ENCODE measurements at regions not wholly inside any gene's neighbourhood (a gene's known extent, or its start where the extent isn't known, plus 50 kb on each side); places are given as distances from the start of the nearest gene placed in this dataset.

DNA sequence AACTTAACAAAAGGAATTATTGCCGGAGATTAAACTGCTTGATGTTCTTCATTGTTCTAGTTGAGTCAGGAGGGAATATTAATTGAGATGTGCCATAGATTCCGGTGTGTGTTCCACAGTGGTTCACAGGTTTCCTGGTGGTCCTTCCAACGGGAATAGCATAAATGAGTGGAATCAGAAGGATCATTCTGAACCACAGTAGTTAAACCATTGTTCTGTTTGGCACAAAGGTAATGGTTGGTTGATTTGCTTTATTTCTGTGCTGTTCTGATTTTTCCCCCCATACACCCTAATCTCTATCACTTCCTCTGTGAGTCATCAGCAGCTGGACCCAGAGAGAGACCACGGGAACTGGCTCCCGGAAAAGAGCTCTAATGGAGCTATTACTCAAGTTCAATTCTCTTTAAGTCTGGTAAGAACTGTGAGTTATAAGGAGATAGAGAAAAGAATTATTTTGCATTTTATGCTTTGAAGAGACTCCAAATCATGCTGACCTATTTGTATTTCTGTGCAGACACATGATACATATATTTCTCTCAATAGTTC is 627.2 kb downstream of the ZIC1 start:
- DNase-seq, result no peak

DNA sequence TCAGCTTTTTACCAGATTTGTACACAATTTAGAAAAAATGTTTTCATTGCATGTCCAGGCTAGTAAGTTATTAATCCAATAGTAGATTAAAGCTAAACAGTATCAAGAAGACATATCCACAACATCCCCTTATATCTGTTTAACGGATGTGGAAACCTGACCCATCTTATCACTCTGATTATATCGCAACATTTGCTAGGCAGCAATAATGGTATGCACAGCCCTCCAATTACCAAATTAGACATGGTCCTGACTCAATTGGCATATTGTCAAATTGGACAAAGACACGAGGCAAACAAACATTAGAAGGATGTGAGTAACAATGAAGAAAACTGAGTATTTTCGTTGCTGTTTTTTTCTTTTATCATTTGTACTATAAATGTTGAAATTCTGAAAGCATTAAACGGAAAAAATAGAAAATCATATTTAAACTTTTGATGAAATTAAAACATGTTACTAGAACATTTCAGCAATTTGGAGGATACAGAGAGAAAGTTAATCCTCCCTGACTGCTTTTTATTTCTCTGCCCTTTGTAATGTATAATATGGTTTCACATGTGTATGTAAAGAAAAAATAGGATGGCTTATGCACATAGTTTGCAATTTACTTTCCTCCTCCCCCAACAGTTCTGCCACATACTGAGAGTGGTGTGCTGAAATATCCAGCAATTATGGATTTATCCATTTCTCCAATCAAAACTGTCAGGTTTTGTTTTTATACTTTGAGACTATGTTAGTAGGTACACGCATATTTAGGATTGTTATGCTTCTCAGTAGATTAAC is 633.7 kb downstream of the ZIC1 start:
- no peak for DNase-seq

DNA sequence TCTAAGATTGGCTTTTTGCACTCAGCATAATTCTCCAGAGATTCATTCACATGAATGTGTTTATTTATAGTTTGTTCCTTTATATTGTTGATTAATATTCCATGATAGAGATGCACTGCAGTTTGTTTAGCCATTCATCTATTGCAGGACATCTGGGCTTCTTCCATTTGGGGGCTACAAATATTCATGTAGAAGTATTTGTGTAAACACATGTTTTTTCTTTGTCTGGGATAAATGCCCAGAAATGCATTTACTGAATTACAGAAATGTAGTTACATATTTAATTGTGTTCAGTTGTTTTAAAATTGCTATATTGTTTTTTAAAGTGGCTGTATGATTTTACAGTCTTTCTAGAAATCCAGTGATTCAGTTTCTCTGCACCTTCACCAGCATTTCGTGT is 635.0 kb downstream of the ZIC1 start:
- no peak for DNase-seq

DNA sequence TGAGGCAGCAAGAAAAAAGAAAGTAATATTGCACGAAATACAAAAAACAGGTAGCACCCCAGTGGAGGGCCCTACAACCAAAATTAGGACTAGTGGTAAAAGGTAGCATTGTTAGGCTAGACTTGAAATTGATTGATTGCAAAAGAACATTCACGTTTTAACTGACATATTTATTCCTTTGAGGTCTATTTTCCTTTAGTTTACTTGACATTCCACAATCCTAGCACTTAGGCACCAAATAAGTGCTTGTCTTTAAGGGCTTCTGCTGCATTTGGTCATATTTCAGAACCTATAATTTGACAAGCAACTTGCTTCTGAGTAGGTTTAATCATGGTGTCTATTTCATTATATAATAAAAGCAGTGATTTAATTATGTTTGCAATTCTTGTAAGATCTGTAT is 642.7 kb upstream of the AGTR1 start:
- DNase-seq, result no peak

DNA sequence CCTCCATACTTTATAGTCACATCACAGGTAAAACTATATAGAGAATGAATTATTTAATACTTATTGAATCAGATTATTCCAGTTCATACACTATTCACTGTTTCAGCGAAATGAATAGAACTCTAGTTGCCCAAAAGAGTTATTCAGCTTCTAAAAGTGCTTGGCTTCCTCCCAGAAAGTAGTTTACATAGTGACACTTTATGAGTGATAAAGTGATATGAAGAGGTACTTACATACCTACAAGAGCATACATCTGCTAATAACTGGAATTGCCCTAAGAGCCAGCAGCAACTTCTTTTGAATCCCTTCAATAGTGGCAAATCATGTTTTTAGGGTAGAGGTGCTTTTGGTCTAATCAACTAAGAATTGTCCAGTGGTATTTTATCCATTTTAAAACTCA is 635.1 kb upstream of the AGTR1 start:
- peak; percentile 82 for DNase-seq

DNA sequence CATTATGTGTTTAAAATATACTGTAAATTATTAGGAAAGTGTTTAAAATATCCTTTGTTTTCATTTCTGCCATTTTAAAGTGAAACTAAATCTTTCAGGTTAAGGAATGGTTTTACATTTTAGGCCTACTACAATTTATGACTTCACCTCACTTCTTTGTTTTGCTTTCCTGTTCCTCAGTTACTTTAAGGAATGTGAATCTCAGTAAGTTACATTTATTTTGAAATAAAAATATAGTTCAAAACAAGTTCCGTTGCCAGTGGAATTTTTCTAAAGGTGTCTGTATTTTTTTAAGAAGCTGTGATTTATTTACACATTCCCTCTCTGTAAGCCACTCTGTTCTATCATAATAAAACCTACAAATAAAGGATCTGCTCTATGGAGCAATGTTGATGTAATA is 630.9 kb upstream of the AGTR1 start:
- no peak for DNase-seq

DNA sequence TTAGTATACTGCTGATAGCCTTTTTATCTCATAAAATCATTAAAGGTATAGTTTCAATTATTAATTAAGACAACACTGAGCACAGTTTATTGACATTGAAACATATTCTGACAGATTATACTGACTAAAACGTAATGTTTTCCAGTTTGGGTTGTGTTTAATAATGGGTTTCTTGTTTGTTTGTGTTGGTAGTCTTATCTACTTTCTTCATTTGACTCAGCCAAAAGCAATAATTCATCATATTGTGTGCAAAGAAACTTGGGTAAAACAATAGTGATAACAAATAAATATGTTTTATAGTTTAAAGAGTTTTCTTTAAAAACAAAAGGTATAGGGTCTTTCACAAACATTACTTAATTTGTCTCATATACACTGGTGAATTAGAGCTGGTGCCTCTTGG is 629.2 kb upstream of the AGTR1 start:
- DNase-seq, result no peak

DNA sequence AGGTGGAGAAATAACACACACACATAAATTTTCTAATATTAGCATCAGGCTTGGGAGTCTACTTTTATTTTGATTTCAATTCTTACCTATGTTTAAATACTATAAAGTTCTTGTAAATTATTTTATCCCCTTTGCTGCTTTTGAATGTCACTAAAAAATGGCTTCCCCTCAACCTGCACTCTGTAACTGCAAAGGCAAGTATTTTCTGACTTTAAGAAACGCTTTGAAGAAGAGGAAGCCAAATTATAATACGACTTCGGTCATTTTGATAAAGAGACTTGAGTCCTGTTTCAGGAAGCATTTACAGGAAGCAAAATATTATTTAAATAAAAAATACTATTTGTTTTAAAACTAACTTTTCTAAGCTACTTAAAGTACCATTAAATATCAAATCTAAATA is 627.7 kb upstream of the AGTR1 start:
- no peak for DNase-seq

DNA sequence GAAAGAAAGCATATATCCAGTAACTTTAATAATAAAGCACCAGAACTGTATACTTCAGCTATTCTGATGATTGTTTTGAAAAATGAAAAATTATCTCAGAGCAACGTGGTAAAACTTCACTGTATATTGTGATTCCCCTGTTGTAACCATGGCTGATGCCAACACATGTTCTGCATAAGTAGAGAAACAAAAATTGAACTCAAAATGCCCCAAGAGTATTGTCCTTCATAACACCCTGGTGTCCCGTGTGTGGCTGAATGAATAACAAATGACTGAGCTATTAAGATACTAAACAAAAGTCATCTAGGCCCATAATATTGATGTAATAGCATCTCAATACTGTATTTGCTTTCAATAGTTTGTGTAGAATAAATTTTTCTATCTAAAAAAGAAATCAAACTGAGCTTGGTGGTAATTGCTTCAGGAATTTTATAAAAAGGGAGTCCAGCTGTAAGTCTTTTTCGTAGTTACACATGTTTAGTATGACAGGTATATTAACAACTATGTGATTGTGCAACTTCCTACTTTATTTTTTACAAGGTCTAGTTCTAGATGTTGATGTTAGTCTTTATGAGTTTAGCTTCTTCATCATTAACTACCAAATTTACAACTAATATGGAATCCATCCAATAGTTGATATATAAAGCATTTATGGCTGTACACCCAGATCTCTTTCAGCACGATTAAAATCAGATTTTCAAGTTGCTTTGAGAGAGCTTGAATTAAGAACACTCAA is 623.8 kb upstream of the AGTR1 start:
- DNase-seq, result no peak

DNA sequence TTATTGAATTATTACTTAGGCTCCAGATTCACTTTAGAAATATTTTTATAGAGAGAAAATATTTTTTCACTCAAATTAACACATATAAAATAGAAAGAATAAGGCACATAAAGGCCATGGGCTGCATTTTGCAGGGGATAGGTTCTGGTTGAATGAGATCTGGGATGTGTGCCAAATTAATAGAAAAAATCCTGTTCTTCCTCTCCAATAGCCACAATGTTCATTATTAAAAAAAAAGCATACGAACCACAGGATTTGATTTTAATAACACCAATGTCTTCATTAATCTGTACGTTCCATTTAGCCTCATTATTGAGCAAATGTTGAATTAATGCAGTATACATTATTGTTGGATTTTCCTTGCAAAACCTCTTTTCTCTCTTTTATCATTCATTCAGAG is 622.8 kb upstream of the AGTR1 start:
- DNase-seq, result peak; percentile 27

DNA sequence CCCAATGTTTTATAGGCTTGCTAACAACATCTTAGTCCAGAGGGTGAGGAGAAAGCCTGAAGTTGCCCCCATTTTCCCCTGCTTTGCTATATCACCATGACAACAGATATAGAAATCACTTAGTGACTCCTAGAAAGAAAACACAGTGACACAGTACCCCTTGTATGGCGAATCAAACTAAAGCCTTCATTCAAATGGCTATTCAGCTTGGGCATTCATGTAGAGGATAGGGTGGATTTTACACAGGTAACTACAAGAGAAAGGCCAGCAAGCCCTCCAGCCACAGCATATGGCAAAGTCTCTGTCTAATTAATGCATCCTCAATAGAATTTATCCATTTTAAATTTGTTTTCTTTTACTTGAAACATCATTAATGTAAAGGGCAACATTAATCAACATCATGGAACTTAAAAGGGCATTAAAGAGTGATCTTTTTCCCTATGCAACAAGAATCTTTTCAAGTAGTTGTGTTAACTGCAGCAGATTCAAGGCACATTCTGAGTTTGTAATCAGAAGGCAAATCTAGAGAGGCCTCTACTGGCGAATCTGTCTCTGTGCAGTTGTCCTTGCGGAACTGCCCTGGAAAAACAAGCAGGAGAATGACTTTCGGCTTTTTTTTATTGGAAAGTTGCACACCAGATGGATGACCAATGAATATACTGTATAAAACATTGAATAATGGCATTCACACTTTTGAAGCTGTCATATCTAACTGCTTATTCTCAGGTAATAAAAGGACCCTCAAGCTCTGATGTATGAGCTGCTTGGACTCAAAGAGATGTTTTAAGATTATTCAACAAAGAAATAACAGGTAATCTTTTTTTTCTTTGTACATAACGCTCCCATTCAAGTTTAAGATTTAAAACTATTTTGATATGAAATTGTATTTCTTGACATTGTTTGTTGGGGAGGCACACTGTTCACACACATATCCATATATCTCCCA is 621.7 kb upstream of the AGTR1 start:
- peak; percentile 49 for DNase-seq

DNA sequence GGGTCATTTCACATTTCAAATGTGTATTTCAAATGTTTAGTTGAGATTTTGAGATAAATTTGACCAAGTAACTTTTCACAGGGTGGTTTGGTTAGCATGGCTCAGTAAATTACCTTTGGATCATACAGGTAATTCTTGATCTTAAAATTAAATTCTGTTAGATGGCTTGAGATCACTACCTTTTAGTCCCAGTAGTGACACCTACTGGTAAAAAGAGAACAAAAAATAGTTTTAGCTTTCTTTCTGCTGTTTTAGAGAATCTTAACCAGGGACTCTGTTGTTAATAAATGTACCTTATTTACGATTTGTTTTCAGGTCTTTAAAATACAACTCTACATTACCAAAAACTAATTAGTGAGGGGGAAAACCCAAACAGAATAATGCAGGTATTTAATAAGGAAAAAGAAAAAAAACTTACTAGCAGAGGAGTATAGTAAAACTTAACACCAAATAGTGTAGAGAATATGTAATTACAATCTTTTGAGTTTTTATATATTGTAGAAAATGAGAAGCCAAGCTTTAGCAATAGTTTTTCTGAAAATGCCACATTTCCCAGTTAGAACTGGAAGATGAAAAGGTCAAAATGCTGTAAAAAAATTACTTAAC is 620.3 kb upstream of the AGTR1 start:
- no peak for DNase-seq

DNA sequence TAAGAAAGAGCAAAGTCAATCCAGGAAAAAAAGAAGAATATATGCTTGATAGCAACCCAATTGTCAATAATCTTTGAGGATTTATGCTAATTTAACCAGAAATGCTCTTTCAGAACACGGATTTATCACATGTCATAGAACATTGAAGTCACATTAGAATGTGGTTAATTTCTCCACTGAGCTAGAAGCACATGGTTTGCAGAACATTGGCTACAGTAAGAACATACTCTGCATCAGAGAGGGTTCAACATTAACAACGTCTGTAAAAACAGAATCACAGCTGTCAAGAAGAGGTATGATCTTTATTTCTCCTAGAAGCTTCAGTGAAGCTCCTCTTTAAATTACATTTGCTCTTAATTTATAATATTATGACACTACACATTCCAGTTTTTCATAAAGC is 619.7 kb upstream of the AGTR1 start:
- DNase-seq, result no peak

DNA sequence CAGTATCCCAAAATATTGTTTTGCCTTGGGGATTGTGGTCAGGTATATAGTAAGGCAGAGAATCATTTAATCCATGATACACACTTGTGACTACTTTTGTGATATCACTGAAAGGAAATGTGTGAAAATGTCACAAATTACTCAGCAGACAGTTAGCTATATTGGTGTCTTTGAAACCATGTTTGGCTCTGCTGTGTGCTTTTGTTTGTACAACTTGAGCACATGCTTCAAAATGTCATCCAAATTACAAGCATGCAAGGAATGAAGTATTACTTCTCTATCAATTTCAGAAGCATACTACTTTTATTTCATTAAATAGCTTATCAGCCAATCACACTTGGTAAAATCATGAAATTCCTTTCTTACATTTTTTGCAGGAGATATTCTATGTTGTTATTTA is 619.0 kb upstream of the AGTR1 start:
- no peak for DNase-seq

DNA sequence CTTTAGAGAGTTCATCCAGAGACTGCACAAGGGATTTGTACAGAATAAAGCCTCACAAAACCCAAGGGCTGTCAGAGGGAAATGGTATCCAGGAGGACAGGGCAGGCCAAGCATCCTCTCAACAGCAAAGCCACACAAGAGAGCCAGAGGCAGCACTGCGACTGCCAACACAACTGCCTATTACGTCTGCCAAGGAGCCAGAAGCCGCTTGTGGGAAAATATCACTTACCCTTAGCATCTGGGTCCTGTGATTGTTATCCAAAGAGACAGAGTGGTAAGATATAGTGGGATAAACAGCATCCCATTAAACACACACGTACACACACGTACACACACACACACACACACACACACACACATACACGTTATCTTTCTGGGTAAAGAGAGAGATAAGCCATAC is 618.3 kb upstream of the AGTR1 start:
- DNase-seq, result no peak

DNA sequence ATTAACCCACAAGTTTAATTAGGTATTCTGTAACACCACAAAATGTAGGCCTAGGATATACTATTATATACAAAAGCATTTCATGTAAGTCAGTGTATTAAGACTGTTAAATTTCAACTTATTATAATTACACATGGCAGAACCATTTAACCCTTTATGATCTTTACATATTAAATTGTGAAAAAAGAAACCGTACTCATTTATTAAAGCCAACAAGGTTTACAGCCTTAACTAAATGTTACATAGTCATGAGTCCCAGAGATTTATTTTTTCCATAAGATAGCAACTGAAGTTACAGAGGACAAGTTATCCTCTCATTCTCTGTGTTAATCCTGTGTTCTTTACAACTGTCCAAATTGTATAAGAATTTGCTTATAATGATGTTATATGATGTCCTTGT is 615.8 kb upstream of the AGTR1 start:
- no peak for DNase-seq

DNA sequence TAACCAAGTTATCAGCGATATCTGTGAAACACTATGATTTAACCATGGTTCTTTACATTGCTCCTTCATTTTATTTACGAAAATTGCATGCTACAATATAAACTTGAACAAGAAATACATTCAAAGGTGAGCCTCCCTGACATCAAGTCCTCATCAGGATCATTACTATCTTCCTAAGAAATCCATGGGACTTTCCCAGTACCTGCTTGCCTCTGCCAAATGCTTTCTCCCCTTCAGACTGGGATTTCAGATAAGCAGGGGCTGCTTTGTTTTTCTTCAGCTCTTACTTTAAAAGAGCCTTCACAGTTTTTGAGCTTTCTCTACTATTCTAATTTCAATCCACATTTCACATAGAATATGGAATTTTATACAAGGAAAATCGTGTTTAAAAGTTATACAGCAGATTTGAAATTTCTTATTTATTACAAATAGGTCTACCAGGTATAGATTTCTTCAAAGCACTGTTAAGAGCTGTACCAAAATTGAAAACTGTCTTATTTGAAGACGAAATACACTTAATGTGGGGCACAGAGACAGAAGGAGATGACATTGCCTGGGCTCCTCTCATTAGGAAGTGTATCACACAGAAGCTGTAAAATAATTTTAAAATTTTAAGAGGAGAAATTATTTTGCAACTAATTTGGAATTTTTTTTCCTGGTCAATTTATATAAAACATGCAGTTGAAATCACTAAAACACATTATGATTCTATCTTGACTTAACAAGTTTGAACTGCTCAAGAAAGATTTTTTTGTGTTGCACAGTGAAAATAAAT is 615.0 kb upstream of the AGTR1 start:
- no peak for DNase-seq

DNA sequence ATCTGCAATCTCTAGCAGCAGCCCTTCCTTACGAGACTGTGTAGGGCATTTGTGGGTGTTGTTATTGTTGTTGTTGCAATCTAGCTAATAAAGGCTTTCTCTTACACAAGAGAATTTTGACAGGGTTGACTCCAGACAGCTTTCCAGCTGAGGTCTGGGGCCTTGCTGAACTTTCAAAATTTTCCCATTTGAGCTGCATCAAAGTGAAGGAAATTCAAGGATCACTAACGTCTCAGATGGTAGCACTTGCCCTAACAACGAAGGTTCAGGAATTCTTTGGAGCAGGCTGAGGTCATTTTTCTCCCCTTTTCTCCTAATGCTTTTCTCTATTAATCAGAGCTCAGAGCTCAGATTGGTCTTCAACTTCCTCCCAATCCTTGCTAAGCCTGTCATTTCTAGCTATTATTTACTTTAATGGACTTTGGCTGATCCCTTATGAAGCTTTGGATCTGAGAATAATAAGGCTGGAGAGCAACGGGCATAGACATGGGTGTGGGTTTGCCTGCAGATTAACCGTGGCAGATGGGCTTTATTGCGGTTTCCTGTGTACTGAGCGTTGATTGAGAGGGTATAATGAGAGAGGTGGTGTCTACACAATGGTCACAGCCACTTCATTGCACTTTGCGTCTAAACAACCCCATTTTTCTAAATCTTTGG is 614.0 kb upstream of the AGTR1 start:
- DNase-seq, result no peak

DNA sequence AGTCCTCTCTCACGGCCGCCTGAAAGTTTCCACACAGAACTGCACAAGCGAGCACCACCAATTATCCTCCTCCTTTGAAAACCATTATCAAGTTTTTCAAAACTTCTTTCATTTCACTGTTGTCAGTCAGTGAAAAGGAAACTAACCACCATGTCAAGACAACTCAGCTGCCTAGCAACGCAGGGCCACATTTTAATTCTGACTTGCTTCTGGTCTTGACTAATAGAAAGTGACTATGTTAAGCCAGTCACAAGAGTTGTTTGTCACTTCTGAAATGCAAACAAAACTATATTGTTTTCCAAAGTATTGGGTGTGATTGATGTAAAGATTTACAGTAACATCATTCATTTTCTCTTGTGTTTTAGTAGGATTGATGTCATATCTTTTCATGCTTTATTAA is 612.8 kb upstream of the AGTR1 start:
- DNase-seq, result no peak

DNA sequence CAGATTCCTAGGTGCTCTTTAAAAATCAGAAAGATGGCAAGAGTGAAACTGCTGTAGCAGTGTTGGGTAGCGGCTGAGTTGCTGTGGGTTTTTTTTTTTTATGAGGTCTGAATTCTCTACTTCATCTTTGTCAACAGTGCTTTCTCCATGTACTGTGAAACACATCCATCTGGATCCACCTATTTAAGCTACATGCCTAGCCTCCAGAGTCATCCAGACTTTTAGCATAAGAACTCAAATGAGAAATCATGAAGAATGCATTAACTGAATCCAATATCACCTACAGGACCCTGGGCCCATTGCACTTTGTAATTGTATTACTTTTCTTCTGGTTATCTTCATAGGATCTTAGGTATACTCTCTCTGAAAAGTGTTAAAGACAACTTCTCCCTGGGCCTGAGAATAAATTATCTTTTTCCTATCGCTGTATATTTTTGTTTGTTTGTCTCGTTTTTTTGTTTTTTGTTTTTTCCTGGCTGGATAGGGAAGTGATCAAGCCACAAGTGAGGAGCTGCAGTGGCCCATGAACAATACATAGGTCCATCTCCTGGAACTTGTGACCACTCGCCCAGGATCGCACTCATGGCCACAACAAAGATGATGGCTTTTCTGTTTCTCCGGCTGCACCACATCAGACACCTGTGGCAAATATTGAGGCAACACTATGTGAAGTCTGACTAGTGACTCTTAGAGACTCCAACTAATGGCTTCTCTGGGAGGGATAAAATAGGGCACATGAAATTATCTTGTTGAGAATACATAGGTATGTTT is 609.9 kb upstream of the AGTR1 start:
- no peak for DNase-seq

DNA sequence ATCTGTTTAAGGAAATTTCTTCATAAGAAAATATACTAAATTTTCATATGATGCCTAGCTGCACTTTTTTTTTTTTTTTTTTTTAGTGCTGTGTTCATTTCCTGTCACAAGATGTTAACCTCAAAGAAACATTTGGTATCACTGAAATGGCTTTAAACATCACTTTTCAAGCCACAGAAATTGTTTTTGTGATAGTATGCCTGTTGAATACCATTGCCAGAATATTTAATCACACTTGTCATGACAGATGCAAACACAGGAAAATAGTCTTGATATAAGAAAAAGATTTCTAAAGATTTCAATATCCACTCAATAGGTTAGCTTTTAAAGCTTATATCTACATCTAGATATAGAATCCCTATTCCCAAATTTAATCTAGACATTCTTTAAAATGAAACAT is 608.5 kb upstream of the AGTR1 start:
- DNase-seq, result no peak
